H9 (cell line): ENCODE measurements at regions not wholly inside any gene's neighbourhood (a gene's known extent, or its start where the extent isn't known, plus 50 kb on each side); places are given as distances from the start of the nearest gene placed in this dataset.
A peak's percentile ranks its signal among the peaks of the same experiment; 100 is the strongest.

Experiments used
- DNase-seq: peaks from one replicate; pipeline ENCODE4 v3.0.0-alpha.2; 2017
- H2AFZ ChIP-seq: one replicate; pipeline ENCODE4 v1.6.1; 2013; ENCODE audit warnings: mild to moderate bottlenecking, low read length, control low read depth, moderate library complexity
- H2AK5ac ChIP-seq: 2 replicates; pipeline ENCODE4 v1.6.1; 2013; ENCODE audit warnings: low read length, control low read depth, mixed read lengths; ENCODE audit not compliant: insufficient read length
- H2BK120ac ChIP-seq: one replicate; pipeline ENCODE4 v1.6.1; 2013; ENCODE audit warnings: low read depth, mild to moderate bottlenecking, low read length, control low read depth, inconsistent platforms; ENCODE audit not compliant: poor library complexity, severe bottlenecking
- H2BK12ac ChIP-seq: 2 replicates; pipeline ENCODE4 v1.6.1; 2013; ENCODE audit warnings: low read length, control low read depth, mixed read lengths, low read depth; ENCODE audit not compliant: insufficient read length
- H2BK15ac ChIP-seq: 2 replicates; pipeline ENCODE4 v1.6.1; 2013; ENCODE audit warnings: low read depth, low read length, control low read depth
- H2BK20ac ChIP-seq: one replicate; pipeline ENCODE4 v1.6.1; 2013; ENCODE audit warnings: low read depth, mild to moderate bottlenecking, low read length, control low read depth, inconsistent platforms; ENCODE audit not compliant: poor library complexity, severe bottlenecking
- H2BK5ac ChIP-seq: 2 replicates; pipeline ENCODE4 v1.6.1; 2013; ENCODE audit warnings: low read length, control low read depth, mixed read lengths; ENCODE audit not compliant: insufficient read length
- H3K14ac ChIP-seq: 2 replicates; pipeline ENCODE4 v1.6.1; 2013; ENCODE audit warnings: low read length, control low read depth; ENCODE audit not compliant: insufficient read depth
- H3K18ac ChIP-seq: 2 replicates; pipeline ENCODE4 v1.6.1; 2013; ENCODE audit warnings: low read depth, mild to moderate bottlenecking, mixed read lengths, low read length, control low read depth; ENCODE audit not compliant: insufficient read length
- H3K23ac ChIP-seq: 2 replicates; pipeline ENCODE4 v1.6.1; 2013; ENCODE audit warnings: low read length, control low read depth, mixed read lengths, low read depth; ENCODE audit not compliant: insufficient read length
- H3K23me2 ChIP-seq: 2 replicates; pipeline ENCODE4 v1.6.1; 2013; ENCODE audit warnings: low read depth, mild to moderate bottlenecking, mixed read lengths, low read length, control low read depth; ENCODE audit not compliant: insufficient read length, poor library complexity, severe bottlenecking
- H3K27ac ChIP-seq: 2 replicates; pipeline ENCODE4 v1.5.1; 2013; ENCODE audit warnings: low read length, control low read depth, mixed read lengths, low read depth; ENCODE audit not compliant: insufficient read length
- H3K27me3 ChIP-seq: 2 replicates; pipeline ENCODE4 v1.6.1; 2013; ENCODE audit warnings: low read length, control low read depth, inconsistent platforms; ENCODE audit not compliant: insufficient read depth
- H3K4ac ChIP-seq: 2 replicates; pipeline ENCODE4 v1.6.1; 2013; ENCODE audit warnings: low read depth, mild to moderate bottlenecking, control low read depth, inconsistent platforms, low read length, moderate library complexity
- H3K4me1 ChIP-seq: 2 replicates; pipeline ENCODE4 v1.6.1; 2013; ENCODE audit warnings: low read length, control low read depth, inconsistent platforms; ENCODE audit not compliant: insufficient read depth
- H3K4me2 ChIP-seq: 2 replicates; pipeline ENCODE4 v1.6.1; 2013; ENCODE audit warnings: low read length, control low read depth, mixed read lengths; ENCODE audit not compliant: insufficient read length, insufficient read depth
- H3K56ac ChIP-seq: 2 replicates; pipeline ENCODE4 v1.6.1; 2013; ENCODE audit warnings: low read depth, mild to moderate bottlenecking, mixed read lengths, low read length, control low read depth; ENCODE audit not compliant: insufficient read length
- H3K79me1 ChIP-seq: 2 replicates; pipeline ENCODE4 v1.6.1; 2013; ENCODE audit warnings: low read depth, mild to moderate bottlenecking, moderate library complexity, low read length, control low read depth, inconsistent platforms; ENCODE audit not compliant: insufficient read depth, poor library complexity, severe bottlenecking
- H3K79me2 ChIP-seq: 2 replicates; pipeline ENCODE4 v1.6.1; 2013; ENCODE audit warnings: low read length, control low read depth, inconsistent platforms; ENCODE audit not compliant: insufficient read depth
- H3K9ac ChIP-seq: 2 replicates; pipeline ENCODE4 v1.6.1; 2013; ENCODE audit warnings: low read length, control low read depth, mixed read lengths; ENCODE audit not compliant: insufficient read length; ENCODE audit errors: extremely low read depth
- H3K9me3 ChIP-seq: one replicate; pipeline ENCODE4 v1.6.1; 2013; ENCODE audit warnings: low read depth, low read length, inconsistent platforms; ENCODE audit not compliant: control insufficient read depth
- H3T11ph ChIP-seq: one replicate; pipeline ENCODE4 v1.6.1; 2013; ENCODE audit warnings: mild to moderate bottlenecking, low read length, control low read depth, inconsistent platforms
- H4K20me1 ChIP-seq: one replicate; pipeline ENCODE4 v1.6.1; 2013; ENCODE audit not compliant: control insufficient read depth, insufficient read length, insufficient read depth
- H4K5ac ChIP-seq: 2 replicates; pipeline ENCODE4 v1.6.1; 2013; ENCODE audit warnings: low read depth, mild to moderate bottlenecking, mixed read lengths, low read length, control low read depth; ENCODE audit not compliant: insufficient read length
- H4K8ac ChIP-seq: replicated peaks from 2 replicates; pipeline ENCODE4 v1.6.1; 2013; ENCODE audit warnings: low read length, control low read depth, mixed read lengths, low read depth; ENCODE audit not compliant: insufficient read length
- H4K91ac ChIP-seq: 2 replicates; pipeline ENCODE4 v1.6.1; 2013; ENCODE audit warnings: low read depth, mild to moderate bottlenecking, moderate library complexity, mixed read lengths, low read length, control low read depth; ENCODE audit not compliant: insufficient read length
- H3K27ac Mint-ChIP-seq, 3 experiments: 2 replicates in 2 of 3; 3 replicates in 1 of 3; pipeline ENCODE4 v1.8.0; 2020 to 2021; ENCODE audit warnings: mixed read lengths in 3 of 3, mild to moderate bottlenecking in 1 of 3, moderate library complexity in 1 of 3
- H3K27me3 Mint-ChIP-seq: 2 replicates; pipeline ENCODE4 v1.8.0; 2021; ENCODE audit warnings: low read depth, mild to moderate bottlenecking, moderate library complexity, mixed read lengths
- H3K36me3 Mint-ChIP-seq, 3 experiments: 2 replicates in 2 of 3; 3 replicates in 1 of 3; pipeline ENCODE4 v1.8.0; 2020 to 2021; ENCODE audit warnings: low read depth in 3 of 3, mixed read lengths in 3 of 3; ENCODE audit not compliant: insufficient read depth in 1 of 3
- H3K4me1 Mint-ChIP-seq, 2 experiments: 2 replicates each; pipeline ENCODE4 v1.8.0; 2020; ENCODE audit warnings: mixed read lengths in 2 of 2
- H3K4me3 Mint-ChIP-seq, 2 experiments: 2 replicates in 1 of 2; 3 replicates in 1 of 2; pipeline ENCODE4 v1.8.0; 2020 to 2021; ENCODE audit warnings: mild to moderate bottlenecking in 2 of 2, mixed read lengths in 2 of 2, moderate library complexity in 1 of 2
- H3K9me3 Mint-ChIP-seq, 2 experiments: 2 replicates in 1 of 2; 3 replicates in 1 of 2; pipeline ENCODE4 v1.8.0; 2020; ENCODE audit warnings: mild to moderate bottlenecking in 2 of 2, mixed read lengths in 2 of 2, moderate library complexity in 1 of 2
- WGBS: extraction: QIAGEN DNeasy Blood & Tissue Kit; methylation state at CpG from one replicate; pipeline ENCODE4 v1.1.7; 2013; ENCODE audit warnings: missing lambda C conversion rate, low lambda C conversion rate, mixed read lengths; ENCODE audit not compliant: insufficient read length; ENCODE audit errors: extremely low coverage; 5-methylcytosine and 5-hydroxymethylcytosine counted together
- TF ChIP-seq, protein P1 (sequence below): fragments of 200-600 bp; sonication (generic); conservative IDR thresholded peaks from 3 replicates; pipeline ENCODE4 v1.8.0; 2021; ENCODE audit warnings: antibody characterized with exemption, mild to moderate bottlenecking

DNA sequence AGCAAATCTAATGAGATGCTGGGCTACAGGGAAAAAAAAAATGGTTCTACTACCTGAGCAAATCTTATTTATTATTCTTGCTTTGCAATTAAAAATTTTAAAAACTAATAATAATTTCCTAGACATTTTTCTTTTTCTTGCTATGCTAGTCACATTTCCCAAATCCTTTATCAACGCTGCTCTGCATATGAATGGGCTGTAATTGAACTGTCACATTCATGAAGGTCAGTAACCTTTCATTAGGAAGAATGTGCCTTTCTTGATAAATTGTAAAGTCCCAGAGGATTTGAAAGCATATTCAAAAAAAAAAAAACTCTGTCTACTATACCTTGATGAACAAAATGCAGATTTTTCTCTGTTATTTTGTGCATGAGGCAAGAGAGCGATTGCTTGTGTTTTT lies 538.7 kb upstream of the ID4 start:
- no peaks in the 10 kb centered on the region for H3K27me3 Mint-ChIP-seq
- H2BK15ac ChIP-seq = no peak overlapping the region
- H3T11ph ChIP-seq = no peak overlapping the region
- DNase-seq = no peak
- no peak overlapping the region for H3K14ac ChIP-seq
- no peak overlapping the region for H4K91ac ChIP-seq
- no peak overlapping the region for H3K18ac ChIP-seq
- peaks cover 22 to 25% of the 10 kb centered on the region in 2 experiments for H3K4me1 Mint-ChIP-seq
- H3K4ac ChIP-seq = no peak overlapping the region
- H3K27ac ChIP-seq = no peak overlapping the region
- H3K27ac Mint-ChIP-seq = peak overlapping the region in 2 of 3 experiments; percentile 37 to 64; a peak in 2 of 7 replicates
- no peaks in the 10 kb centered on the region for H4K20me1 ChIP-seq
- no peak overlapping the region for H3K9ac ChIP-seq
- no peaks in the 10 kb centered on the region; a peak in 2 of 5 replicates for H3K9me3 Mint-ChIP-seq
- H3K56ac ChIP-seq = no peak overlapping the region
- H4K5ac ChIP-seq = no peak overlapping the region
- H4K8ac ChIP-seq = no peak overlapping the region
- no peaks in the 10 kb centered on the region for H3K79me2 ChIP-seq
- H3K27me3 ChIP-seq = no peaks in the 10 kb centered on the region
- no peak overlapping the region for H2AK5ac ChIP-seq
- no peaks in the 10 kb centered on the region for H3K23me2 ChIP-seq
- H3K36me3 Mint-ChIP-seq = no peaks in the 10 kb centered on the region
- TF ChIP-seq, protein P1, sequence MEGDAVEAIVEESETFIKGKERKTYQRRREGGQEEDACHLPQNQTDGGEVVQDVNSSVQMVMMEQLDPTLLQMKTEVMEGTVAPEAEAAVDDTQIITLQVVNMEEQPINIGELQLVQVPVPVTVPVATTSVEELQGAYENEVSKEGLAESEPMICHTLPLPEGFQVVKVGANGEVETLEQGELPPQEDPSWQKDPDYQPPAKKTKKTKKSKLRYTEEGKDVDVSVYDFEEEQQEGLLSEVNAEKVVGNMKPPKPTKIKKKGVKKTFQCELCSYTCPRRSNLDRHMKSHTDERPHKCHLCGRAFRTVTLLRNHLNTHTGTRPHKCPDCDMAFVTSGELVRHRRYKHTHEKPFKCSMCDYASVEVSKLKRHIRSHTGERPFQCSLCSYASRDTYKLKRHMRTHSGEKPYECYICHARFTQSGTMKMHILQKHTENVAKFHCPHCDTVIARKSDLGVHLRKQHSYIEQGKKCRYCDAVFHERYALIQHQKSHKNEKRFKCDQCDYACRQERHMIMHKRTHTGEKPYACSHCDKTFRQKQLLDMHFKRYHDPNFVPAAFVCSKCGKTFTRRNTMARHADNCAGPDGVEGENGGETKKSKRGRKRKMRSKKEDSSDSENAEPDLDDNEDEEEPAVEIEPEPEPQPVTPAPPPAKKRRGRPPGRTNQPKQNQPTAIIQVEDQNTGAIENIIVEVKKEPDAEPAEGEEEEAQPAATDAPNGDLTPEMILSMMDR = no peak
- no peak overlapping the region for H2BK5ac ChIP-seq
- no peak overlapping the region for H2BK20ac ChIP-seq
- H3K4me2 ChIP-seq = no peak overlapping the region
- no peaks in the 10 kb centered on the region for H3K9me3 ChIP-seq
- H2BK120ac ChIP-seq = no peak overlapping the region
- WGBS = no CpG with 5 or more reads among the region's 2 CpGs
- H2BK12ac ChIP-seq = no peak overlapping the region
- H3K4me3 Mint-ChIP-seq = no peak overlapping the region; a peak in 1 of 5 replicates
- no peaks in the 10 kb centered on the region for H3K79me1 ChIP-seq
- no peak overlapping the region for H3K23ac ChIP-seq
- peaks cover 3% of the 10 kb centered on the region; the same call in 1 of the 2 replicates for H3K4me1 ChIP-seq
- H2AFZ ChIP-seq = no peak overlapping the region
